Erythroblast (primary cell): ENCODE measurements at regions not wholly inside any gene's neighbourhood (a gene's known extent, or its start where the extent isn't known, plus 50 kb on each side); places are given as distances from the start of the nearest gene placed in this dataset.

Experiments
- GATA1 ChIP-seq: IDR thresholded peaks from 2 replicates; pipeline ENCODE4 v1.6.1; 2011; ENCODE audit warnings: low read depth, mild to moderate bottlenecking, control low read depth, low read length, moderate library complexity
- POLR2A ChIP-seq: IDR thresholded peaks from 2 replicates; pipeline ENCODE4 v1.6.1; 2011; ENCODE audit warnings: mild to moderate bottlenecking, low read length

- TF ChIP-seq POLR2A (no peak), GATA1 (no peak)
Measured at GRCh38 chr9:102072059-102072764, 333.8 kb upstream of the GRIN3A start.
